ENCODE measurements at regions not wholly inside any gene's neighbourhood (a gene's known extent, or its start where the extent isn't known, plus 50 kb on each side); places are given as distances from the start of the nearest gene placed in this dataset.

GRCh38 chr12:24414480-24414879, 465.0 kb upstream of the SOX5 start:
- DNase-seq (ENCODE audit: low read depth): no peak
- no peak overlapping the region for H3K4me3 ChIP-seq (ENCODE audit: low read length)
- TF ChIP-seq CTCF (conservative IDR thresholded peaks at IDR 0.05; ENCODE audit: low read depth, low read length): no peak

GRCh38 chr12:24411948-24412347, 462.5 kb upstream of the SOX5 start:
- DNase-seq (ENCODE audit: low read depth): no peak
- no peak for TF ChIP-seq CTCF (conservative IDR thresholded peaks at IDR 0.05; ENCODE audit: low read depth, low read length)
- no peak overlapping the region for H3K4me3 ChIP-seq (ENCODE audit: low read length)

GRCh38 chr12:24409868-24410267, 460.4 kb upstream of the SOX5 start:
- no peak for TF ChIP-seq CTCF (conservative IDR thresholded peaks at IDR 0.05; ENCODE audit: low read depth, low read length)
- no peak overlapping the region for H3K4me3 ChIP-seq (ENCODE audit: low read length)
- no peak for DNase-seq (ENCODE audit: low read depth)

GRCh38 chr12:24408305-24408704, 458.8 kb upstream of the SOX5 start:
- no peak overlapping the region for H3K4me3 ChIP-seq (ENCODE audit: low read length)
- DNase-seq (ENCODE audit: low read depth): no peak
- TF ChIP-seq CTCF (conservative IDR thresholded peaks at IDR 0.05; ENCODE audit: low read depth, low read length): no peak

DNA sequence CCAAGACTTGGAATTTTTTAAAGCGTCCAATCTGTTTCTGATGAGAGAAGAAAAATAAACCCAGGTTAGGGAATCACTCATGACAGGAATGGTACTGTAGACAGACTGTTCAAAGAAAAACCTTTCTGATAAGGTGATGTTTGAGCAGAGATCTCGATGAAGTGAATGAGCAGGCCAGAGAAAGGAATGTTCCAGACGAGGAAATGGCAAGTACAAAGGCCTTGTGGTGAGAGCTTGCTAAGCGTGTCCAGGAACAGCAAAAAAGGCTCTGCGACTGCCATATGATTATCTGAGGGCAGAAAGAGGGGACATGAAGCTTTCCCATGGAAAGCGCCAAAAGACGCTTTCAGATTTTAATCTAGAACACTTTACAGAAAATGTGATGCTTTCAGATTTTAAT, 458.4 kb upstream of the SOX5 start:
- no peak overlapping the region for H3K4me3 ChIP-seq (ENCODE audit: low read length)
- DNase-seq (ENCODE audit: low read depth): no peak
- no peak for TF ChIP-seq CTCF (conservative IDR thresholded peaks at IDR 0.05; ENCODE audit: low read depth, low read length)

GRCh38 chr12:24404086-24404815, 454.8 kb upstream of the SOX5 start:
- TF ChIP-seq CTCF (conservative IDR thresholded peaks at IDR 0.05; ENCODE audit: low read depth, low read length): no peak
- H3K4me3 ChIP-seq (ENCODE audit: low read length): no peak overlapping the region
- peak; percentile 53 for DNase-seq (ENCODE audit: low read depth)

DNA sequence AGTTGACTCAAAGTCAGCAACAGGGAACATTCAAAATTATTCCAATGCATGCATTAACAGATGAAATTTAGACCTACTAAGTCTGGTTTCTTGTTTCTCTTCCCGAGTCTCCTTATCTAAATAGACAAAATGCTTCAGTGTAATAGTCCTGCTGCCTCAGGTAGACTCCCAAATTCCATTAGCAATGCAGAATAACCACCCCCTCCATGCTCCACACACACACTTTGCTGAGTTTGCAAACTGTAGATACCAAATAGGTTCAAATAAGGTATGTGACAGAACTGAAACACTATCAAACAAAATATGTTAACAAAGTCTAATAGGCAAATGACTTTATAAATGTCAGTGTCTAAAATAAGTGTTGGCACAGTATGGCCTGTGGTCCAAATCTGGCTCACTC, 451.1 kb upstream of the SOX5 start:
- H3K4me3 ChIP-seq (ENCODE audit: low read length): no peak overlapping the region
- no peak for DNase-seq (ENCODE audit: low read depth)
- no peak for TF ChIP-seq CTCF (conservative IDR thresholded peaks at IDR 0.05; ENCODE audit: low read depth, low read length)
